ENCODE measurements at regions not wholly inside any gene's neighbourhood (a gene's known extent, or its start where the extent isn't known, plus 50 kb on each side); places are given as distances from the start of the nearest gene placed in this dataset.
A peak's percentile ranks its signal among the peaks of the same experiment; 100 is the strongest.

DNA sequence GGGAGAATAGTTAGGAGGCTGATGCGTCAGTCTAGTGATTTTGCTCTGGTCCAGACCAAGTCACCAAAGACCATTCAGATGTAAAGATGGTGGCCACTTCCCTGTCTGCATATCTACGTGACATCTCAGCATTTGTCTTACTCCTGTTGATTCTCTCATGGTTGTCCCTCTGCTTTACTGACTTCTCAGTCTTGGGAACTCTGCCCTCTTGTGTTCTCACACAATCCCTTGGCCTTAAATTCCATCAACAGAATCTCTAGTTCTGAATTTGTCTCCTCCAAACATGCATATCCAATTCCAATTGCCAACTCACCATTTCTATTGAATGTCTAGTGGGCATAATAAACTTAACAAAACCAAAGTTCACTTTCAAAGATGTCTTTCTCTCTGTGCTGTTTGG is 147.8 kb downstream of the SLC24A2 start:
- TF ChIP-seq, protein P1, sequence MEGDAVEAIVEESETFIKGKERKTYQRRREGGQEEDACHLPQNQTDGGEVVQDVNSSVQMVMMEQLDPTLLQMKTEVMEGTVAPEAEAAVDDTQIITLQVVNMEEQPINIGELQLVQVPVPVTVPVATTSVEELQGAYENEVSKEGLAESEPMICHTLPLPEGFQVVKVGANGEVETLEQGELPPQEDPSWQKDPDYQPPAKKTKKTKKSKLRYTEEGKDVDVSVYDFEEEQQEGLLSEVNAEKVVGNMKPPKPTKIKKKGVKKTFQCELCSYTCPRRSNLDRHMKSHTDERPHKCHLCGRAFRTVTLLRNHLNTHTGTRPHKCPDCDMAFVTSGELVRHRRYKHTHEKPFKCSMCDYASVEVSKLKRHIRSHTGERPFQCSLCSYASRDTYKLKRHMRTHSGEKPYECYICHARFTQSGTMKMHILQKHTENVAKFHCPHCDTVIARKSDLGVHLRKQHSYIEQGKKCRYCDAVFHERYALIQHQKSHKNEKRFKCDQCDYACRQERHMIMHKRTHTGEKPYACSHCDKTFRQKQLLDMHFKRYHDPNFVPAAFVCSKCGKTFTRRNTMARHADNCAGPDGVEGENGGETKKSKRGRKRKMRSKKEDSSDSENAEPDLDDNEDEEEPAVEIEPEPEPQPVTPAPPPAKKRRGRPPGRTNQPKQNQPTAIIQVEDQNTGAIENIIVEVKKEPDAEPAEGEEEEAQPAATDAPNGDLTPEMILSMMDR (IDR thresholded peaks at IDR 0.05): peak; percentile 43
- TF ChIP-seq EZH2 (IDR thresholded peaks at IDR 0.05): no peak
- no peak for TF ChIP-seq EZH2phosphoT487 (IDR thresholded peaks at IDR 0.05)
- Histone ChIP-seq H3F3A (ENCODE audit: low read depth) (no peaks in the 10 kb centered on the region), H3K4me2 (no peak overlapping the region), H3K36me3 (no peaks in the 10 kb centered on the region), H3K9ac (no peak overlapping the region), H3K27ac (no peak overlapping the region), H2AFZ (replicated peaks) (peak overlapping the region; percentile 65), H3K27me3 (no peaks in the 10 kb centered on the region), H3K4me1 (no peaks in the 10 kb centered on the region), H3K9me3 (ENCODE audit: low read depth) (no peaks in the 10 kb centered on the region), H4K20me1 (ENCODE audit: low read depth) (no peaks in the 10 kb centered on the region), H3K4me3 (no peak overlapping the region), H3K79me2 (ENCODE audit: low read depth) (no peaks in the 10 kb centered on the region)
- H3K4me1 Mint-ChIP-seq: no peaks in the 10 kb centered on the region
- peak; percentile 36 for DNase-seq (ENCODE audit: low spot score)
- no peak overlapping the region for H3K4me3 Mint-ChIP-seq
- H3K9me3 Mint-ChIP-seq: no peaks in the 10 kb centered on the region
- no peak overlapping the region for H3K27ac Mint-ChIP-seq
- no peaks in the 10 kb centered on the region for H3K36me3 Mint-ChIP-seq
- peaks cover 2% of the 10 kb centered on the region for H3K27me3 Mint-ChIP-seq (ENCODE audit: insufficient read depth, low read depth)

DNA sequence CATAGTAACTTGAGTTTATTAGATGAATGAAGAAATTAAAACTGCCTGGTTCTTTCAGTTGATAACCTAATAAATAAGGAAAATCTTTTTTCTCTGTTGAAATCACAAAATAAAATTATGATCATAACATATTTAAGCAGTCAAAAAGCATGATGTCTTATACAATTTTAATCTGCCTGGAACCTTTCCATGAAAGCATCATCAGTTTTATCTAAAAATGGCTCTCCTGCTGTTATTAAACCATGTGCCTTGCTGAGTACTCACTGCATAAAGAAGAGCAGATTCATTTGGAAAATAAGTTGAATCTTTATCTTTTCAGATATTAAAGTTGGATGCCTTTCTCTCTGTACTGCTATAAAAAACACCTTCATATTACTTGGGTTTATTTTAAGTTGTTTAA is 148.8 kb downstream of the SLC24A2 start:
- Histone ChIP-seq H3K27me3 (no peaks in the 10 kb centered on the region), H3K4me3 (no peak overlapping the region), H3K4me1 (no peaks in the 10 kb centered on the region), H3K9ac (no peak overlapping the region), H2AFZ (replicated peaks) (no peak overlapping the region), H3K79me2 (ENCODE audit: low read depth) (no peaks in the 10 kb centered on the region), H4K20me1 (ENCODE audit: low read depth) (no peaks in the 10 kb centered on the region), H3F3A (ENCODE audit: low read depth) (no peaks in the 10 kb centered on the region), H3K27ac (no peak overlapping the region), H3K36me3 (no peaks in the 10 kb centered on the region), H3K9me3 (ENCODE audit: low read depth) (no peaks in the 10 kb centered on the region), H3K4me2 (no peak overlapping the region)
- no peak for DNase-seq (ENCODE audit: low spot score)
- TF ChIP-seq EZH2phosphoT487 (IDR thresholded peaks at IDR 0.05) (no peak), EZH2 (IDR thresholded peaks at IDR 0.05) (no peak)
- TF ChIP-seq, protein P1 (IDR thresholded peaks at IDR 0.05): no peak
- Mint-ChIP-seq H3K36me3 (no peaks in the 10 kb centered on the region), H3K27ac (no peak overlapping the region), H3K9me3 (no peaks in the 10 kb centered on the region), H3K4me3 (no peak overlapping the region), H3K4me1 (no peaks in the 10 kb centered on the region), H3K27me3 (ENCODE audit: insufficient read depth, low read depth) (peaks cover 2% of the 10 kb centered on the region)

DNA sequence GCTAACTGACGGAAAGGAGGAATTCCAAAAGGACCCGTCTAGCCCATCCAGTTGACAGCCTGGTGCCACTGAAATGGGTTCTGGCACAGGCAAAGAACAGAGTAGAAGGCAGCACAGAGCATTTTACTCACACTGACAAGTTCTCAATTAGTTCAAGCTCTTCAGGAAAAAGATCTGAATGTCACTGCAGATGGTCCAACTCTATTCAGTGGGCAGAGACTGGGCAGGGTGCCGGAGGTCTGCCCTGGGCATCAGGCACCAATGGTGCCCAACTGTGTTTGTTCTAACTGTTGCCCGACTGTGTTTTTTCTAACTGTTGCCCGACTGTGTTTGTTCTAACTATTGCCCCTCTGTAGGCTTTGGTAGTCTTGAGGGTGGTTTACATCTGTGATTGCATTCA is 151.8 kb downstream of the SLC24A2 start:
- Histone ChIP-seq H4K20me1 (ENCODE audit: low read depth) (no peaks in the 10 kb centered on the region), H3K4me3 (no peak overlapping the region), H2AFZ (replicated peaks) (no peak overlapping the region), H3K27ac (no peak overlapping the region), H3K79me2 (ENCODE audit: low read depth) (no peaks in the 10 kb centered on the region), H3K27me3 (no peaks in the 10 kb centered on the region), H3K36me3 (no peaks in the 10 kb centered on the region), H3F3A (ENCODE audit: low read depth) (no peaks in the 10 kb centered on the region), H3K4me2 (no peak overlapping the region), H3K4me1 (no peaks in the 10 kb centered on the region), H3K9ac (no peak overlapping the region), H3K9me3 (ENCODE audit: low read depth) (no peaks in the 10 kb centered on the region)
- no peak for DNase-seq (ENCODE audit: low spot score)
- Mint-ChIP-seq H3K4me1 (no peaks in the 10 kb centered on the region), H3K27me3 (ENCODE audit: insufficient read depth, low read depth) (peaks cover 2% of the 10 kb centered on the region), H3K36me3 (no peaks in the 10 kb centered on the region), H3K4me3 (no peak overlapping the region), H3K9me3 (no peaks in the 10 kb centered on the region), H3K27ac (no peak overlapping the region)
- TF ChIP-seq, protein P1 (IDR thresholded peaks at IDR 0.05): no peak
- no peak for TF ChIP-seq EZH2 (IDR thresholded peaks at IDR 0.05)
- TF ChIP-seq EZH2phosphoT487 (IDR thresholded peaks at IDR 0.05): no peak
